EL (cell line): ENCODE measurements at regions not wholly inside any gene's neighbourhood (a gene's known extent, or its start where the extent isn't known, plus 50 kb on each side); places are given as distances from the start of the nearest gene placed in this dataset.
"Not testable (repeated sequence)": the region's sequence is repeated elsewhere in the genome, so short reads cannot be mapped to it uniquely, and the experiment has no call there.

Experiments used
- DNase-seq: peaks from one replicate; pipeline ENCODE4 v3.0.0-alpha.2; 2016

- DNase-seq: not testable (repeated sequence)
Measured at GRCh38 chr7:119300341-119300740, 972.6 kb upstream of the KCND2 start.

- no peak for DNase-seq
Measured at GRCh38 chr7:119320316-119320715, 952.7 kb upstream of the KCND2 start.

- DNase-seq: no peak
Measured at GRCh38 chr7:119329715-119330114, 943.3 kb upstream of the KCND2 start.

GRCh38 chr7:119335405-119335804 is 937.6 kb upstream of the KCND2 start:
- DNase-seq: no peak

GRCh38 chr7:119341822-119342221 is 931.2 kb upstream of the KCND2 start:
- DNase-seq: no peak

GRCh38 chr7:119343289-119343688 is 929.7 kb upstream of the KCND2 start:
- no peak for DNase-seq

- no peak for DNase-seq
Measured at GRCh38 chr7:119344466-119344865, 928.5 kb upstream of the KCND2 start.

GRCh38 chr7:119348491-119348890 is 924.5 kb upstream of the KCND2 start:
- DNase-seq: no peak

- DNase-seq: no peak
Measured at GRCh38 chr7:119350334-119350733, 922.6 kb upstream of the KCND2 start.

- no peak for DNase-seq
Measured at GRCh38 chr7:119351320-119351719, 921.7 kb upstream of the KCND2 start.

- no peak for DNase-seq
Measured at GRCh38 chr7:119374436-119374835, 898.5 kb upstream of the KCND2 start.

GRCh38 chr7:119377861-119378260 is 895.1 kb upstream of the KCND2 start:
- DNase-seq: no peak

GRCh38 chr7:119382726-119383125 is 890.2 kb upstream of the KCND2 start:
- DNase-seq: no peak

- no peak for DNase-seq
Measured at GRCh38 chr7:119395024-119395423, 878.0 kb upstream of the KCND2 start.

- no peak for DNase-seq
Measured at GRCh38 chr7:119397156-119397555, 875.8 kb upstream of the KCND2 start.

- no peak for DNase-seq
Measured at GRCh38 chr7:119408596-119408995, 864.4 kb upstream of the KCND2 start.

- no peak for DNase-seq
Measured at GRCh38 chr7:119413314-119413805, 859.6 kb upstream of the KCND2 start.

- DNase-seq: no peak
Measured at GRCh38 chr7:119415682-119416081, 857.3 kb upstream of the KCND2 start.

- no peak for DNase-seq
Measured at GRCh38 chr7:119421657-119422056, 851.3 kb upstream of the KCND2 start.

- DNase-seq: no peak
Measured at GRCh38 chr7:119436882-119437281, 836.1 kb upstream of the KCND2 start.

GRCh38 chr7:119438315-119438714 is 834.7 kb upstream of the KCND2 start:
- DNase-seq: no peak

- no peak for DNase-seq
Measured at GRCh38 chr7:119439192-119439591, 833.8 kb upstream of the KCND2 start.

GRCh38 chr7:119452401-119452800 is 820.6 kb upstream of the KCND2 start:
- no peak for DNase-seq

- no peak for DNase-seq
Measured at GRCh38 chr7:119465798-119466305, 807.1 kb upstream of the KCND2 start.

GRCh38 chr7:119472408-119473038 is 800.5 kb upstream of the KCND2 start:
- no peak for DNase-seq
